Body of pancreas (tissue), 4 donors: ENCODE measurements at regions not wholly inside any gene's neighbourhood (a gene's known extent, or its start where the extent isn't known, plus 50 kb on each side); places are given as distances from the start of the nearest gene placed in this dataset.
A peak's percentile ranks its signal among the peaks of the same experiment; 100 is the strongest.

Source experiments
- ATAC-seq: fragments of 150-250 bp; one replicate; pipeline ENCODE4 v1.9.1; 2016
- DNase-seq, 4 donors: peaks; one replicate each; pipeline ENCODE4 v3.0.0-alpha.2; 2019
- H3K27ac ChIP-seq, 4 donors: fragments of 200-600 bp; sonication (generic); 1 replicate in 3 of 4; 2 replicates in 1 of 4; pipeline versions ENCODE4 v1.5.1 to v1.6.1; 2016 to 2019; ENCODE audit warnings: mild to moderate bottlenecking in 1 of 4, mixed read lengths in 1 of 4, moderate library complexity in 1 of 4
- H3K27me3 ChIP-seq, 2 donors: fragments of 200-600 bp; sonication (generic); one replicate each; pipeline ENCODE4 v1.6.0; 2016; ENCODE audit warnings: mild to moderate bottlenecking in 1 of 2
- H3K36me3 ChIP-seq, 2 donors: fragments of 200-600 bp; sonication (generic); replicated peaks in 1 of 2; 2 replicates each; pipeline ENCODE4 v1.5.1; 2016; ENCODE audit warnings: low read depth in 2 of 2; ENCODE audit not compliant: insufficient read depth in 1 of 2
- H3K4me1 ChIP-seq: fragments of 200-600 bp; sonication (generic); one replicate; pipeline ENCODE4 v1.6.0; 2016
- H3K4me3 ChIP-seq, 2 donors: fragments of 200-600 bp; sonication (generic); 1 replicate in 1 of 2; 2 replicates in 1 of 2; pipeline ENCODE4 v1.5.1; 2016 to 2019
- H3K9me3 ChIP-seq, 3 donors: fragments of 200-600 bp; sonication (generic); 1 replicate in 2 of 3; 2 replicates in 1 of 3; pipeline ENCODE4 v1.5.1; 2016
- CTCF ChIP-seq, 7 experiments: fragments of 450-650 bp in 4 of 7; fragments of 200-600 bp in 3 of 7; sonication (generic) in 3 of 7; IDR thresholded peaks; one replicate each; pipeline ENCODE4 v1.5.1; 2016 to 2019; ENCODE audit warnings: antibody characterized with exemption in 7 of 7
- POLR2A ChIP-seq, 3 donors: fragments of 450-650 bp; IDR thresholded peaks; one replicate each; pipeline ENCODE4 v1.6.1; 2016; ENCODE audit warnings: antibody characterized with exemption in 3 of 3, mild to moderate bottlenecking in 2 of 3
- WGBS, 2 donors: methylation state at CpG; one replicate each; pipeline ENCODE4 v1.1.5; 2017; 5-methylcytosine and 5-hydroxymethylcytosine counted together
- intact Hi-C: fragments of 100-400 bp; cut with DNase I; formaldehyde crosslinking; loops from one replicate; pipeline ENCODE4 v1.15.1; 2023

DNA sequence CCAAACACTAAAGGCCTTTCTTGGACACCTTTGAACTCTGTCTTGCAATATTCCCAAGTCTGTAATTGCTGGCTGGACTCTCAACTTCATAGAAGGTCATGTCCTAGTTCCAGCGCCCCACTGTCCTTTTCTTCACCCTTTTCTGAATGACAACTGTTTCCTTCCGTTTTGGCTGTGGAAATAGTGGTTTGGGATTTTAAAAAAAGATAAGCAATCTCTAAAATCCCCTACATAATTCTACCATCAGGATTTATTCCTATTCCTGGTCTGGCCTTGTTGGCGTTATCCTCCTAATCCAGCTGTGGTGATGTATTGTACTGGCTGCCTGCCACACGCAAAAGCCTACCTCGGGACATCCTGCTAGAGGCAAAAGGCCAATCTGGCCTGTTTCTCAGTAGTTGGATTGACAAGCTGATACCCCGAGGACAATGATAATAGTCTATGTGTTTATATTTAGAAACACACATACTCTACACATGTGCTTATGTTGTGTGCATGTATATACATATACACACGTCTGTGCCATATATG is 440.3 kb upstream of the DPH6 start:
- no peaks in the 10 kb centered on the region for H3K9me3 ChIP-seq
- WGBS, 2 donors: 62 to 64% methylated on average over 7 of the region's 7 CpGs
- ATAC-seq: peak; percentile 30
- no peaks in the 10 kb centered on the region for H3K36me3 ChIP-seq
- H3K27ac ChIP-seq: no peak overlapping the region
- TF ChIP-seq CTCF (IDR thresholded peaks at IDR 0.05) (no peak), POLR2A (IDR thresholded peaks at IDR 0.05) (no peak)
- DNase-seq: peak in 2 of 4 donors; percentile 3 to 10
- no peaks in the 10 kb centered on the region for H3K27me3 ChIP-seq
- intact Hi-C loops: no loop called here
- H3K4me3 ChIP-seq: no peak overlapping the region
- H3K4me1 ChIP-seq: no peaks in the 10 kb centered on the region

GRCh38 chr15:35987056-35987455 is 441.1 kb upstream of the DPH6 start:
- 57 to 64% methylated on average over 2 of the region's 2 CpGs for WGBS, 2 donors
- no peaks in the 10 kb centered on the region for H3K9me3 ChIP-seq
- no peak overlapping the region for H3K4me3 ChIP-seq
- ATAC-seq: no peak
- no peak overlapping the region for H3K27ac ChIP-seq
- intact Hi-C loops: no loop called here
- H3K36me3 ChIP-seq: no peaks in the 10 kb centered on the region
- no peak for DNase-seq
- no peaks in the 10 kb centered on the region for H3K27me3 ChIP-seq
- H3K4me1 ChIP-seq: peaks cover 6% of the 10 kb centered on the region
- TF ChIP-seq POLR2A (IDR thresholded peaks at IDR 0.05) (no peak), CTCF (IDR thresholded peaks at IDR 0.05) (no peak)

DNA sequence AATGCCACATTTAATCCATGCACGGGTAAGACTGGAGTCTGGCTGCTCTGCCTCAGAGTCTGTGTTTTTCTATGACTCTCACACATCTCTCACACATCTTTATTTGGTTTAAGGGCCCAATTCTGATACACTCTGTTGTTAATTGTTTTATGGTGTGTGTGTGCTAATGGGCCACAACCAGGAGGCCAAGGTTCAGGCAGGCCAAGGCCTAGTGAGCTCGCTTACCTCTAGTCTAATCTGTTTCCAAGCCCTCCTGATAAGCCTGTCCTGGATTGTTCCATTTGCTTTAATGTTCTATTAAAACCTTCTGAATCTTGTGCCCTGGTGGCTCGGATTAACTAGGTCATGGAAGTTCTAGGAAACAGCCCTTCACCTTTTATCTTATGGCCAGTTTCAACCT is 445.4 kb upstream of the DPH6 start:
- Histone ChIP-seq H3K9me3 (no peaks in the 10 kb centered on the region), H3K36me3 (no peaks in the 10 kb centered on the region), H3K4me3 (no peak overlapping the region), H3K27me3 (no peaks in the 10 kb centered on the region), H3K27ac (no peak overlapping the region), H3K4me1 (peaks cover 6% of the 10 kb centered on the region)
- TF ChIP-seq POLR2A (IDR thresholded peaks at IDR 0.05): no peak
- TF ChIP-seq CTCF (IDR thresholded peaks at IDR 0.05): no peak
- WGBS, 2 donors: 44 to 48% methylated on average over 3 of the region's 3 CpGs
- DNase-seq (no peak), ATAC-seq (no peak)
- intact Hi-C loops: no loop called here

DNA sequence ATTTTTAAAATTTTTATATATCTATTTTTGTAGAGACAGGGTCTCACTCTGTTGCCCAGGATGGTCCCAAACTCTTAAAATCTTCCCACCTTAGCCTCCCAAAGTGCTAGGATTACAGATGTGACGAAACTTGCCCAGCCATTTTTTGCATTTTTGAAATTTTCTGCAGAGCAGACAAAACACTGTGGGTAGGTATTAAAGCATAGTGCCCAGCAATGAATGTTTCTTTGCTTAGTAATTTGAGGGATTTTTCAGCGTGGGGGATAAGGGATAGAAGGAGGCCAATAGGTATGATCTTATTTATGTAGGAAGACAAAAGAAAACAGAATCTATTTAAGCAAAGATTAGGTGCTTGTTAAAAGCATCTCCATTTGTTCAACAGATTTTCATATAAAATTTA is 446.8 kb upstream of the DPH6 start:
- TF ChIP-seq POLR2A (IDR thresholded peaks at IDR 0.05): no peak
- no peak for TF ChIP-seq CTCF (IDR thresholded peaks at IDR 0.05)
- ATAC-seq (no peak), DNase-seq (no peak)
- 86 to 97% methylated on average over 2 of the region's 2 CpGs for WGBS, 2 donors
- Histone ChIP-seq H3K27me3 (no peaks in the 10 kb centered on the region), H3K36me3 (no peaks in the 10 kb centered on the region), H3K4me1 (peaks cover 6% of the 10 kb centered on the region), H3K4me3 (no peak overlapping the region), H3K9me3 (no peaks in the 10 kb centered on the region), H3K27ac (no peak overlapping the region)
- intact Hi-C loops: no loop called here

DNA sequence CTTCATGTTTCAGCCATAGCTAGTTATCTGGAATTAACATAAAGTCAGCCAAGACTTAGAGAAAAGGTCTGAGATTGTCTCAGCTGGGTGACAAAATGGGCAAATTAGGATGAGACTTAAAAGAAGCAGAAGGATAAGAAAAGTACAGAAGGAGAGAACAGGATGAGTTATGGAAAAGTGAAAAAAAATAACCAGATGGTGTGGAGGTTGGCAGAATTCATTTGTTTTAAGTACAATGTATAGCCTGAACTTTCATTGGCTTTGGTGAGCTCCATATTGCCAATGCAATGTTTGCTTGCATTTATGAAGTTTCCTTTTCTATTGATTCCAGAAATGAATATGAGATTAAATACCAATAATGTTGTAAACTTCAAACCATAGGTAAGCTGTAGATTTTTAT is 447.2 kb upstream of the DPH6 start:
- DNase-seq: no peak
- Histone ChIP-seq H3K27ac (no peak overlapping the region), H3K36me3 (no peaks in the 10 kb centered on the region), H3K9me3 (no peaks in the 10 kb centered on the region), H3K27me3 (no peaks in the 10 kb centered on the region), H3K4me3 (no peak overlapping the region), H3K4me1 (peaks cover 6% of the 10 kb centered on the region)
- no peak for ATAC-seq
- intact Hi-C loops: no loop called here
- TF ChIP-seq CTCF (IDR thresholded peaks at IDR 0.05) (no peak), POLR2A (IDR thresholded peaks at IDR 0.05) (no peak)
